Ovary (tissue), 7 donors: ENCODE measurements at regions not wholly inside any gene's neighbourhood (a gene's known extent, or its start where the extent isn't known, plus 50 kb on each side); places are given as distances from the start of the nearest gene placed in this dataset.

Source experiments
- DNase-seq, 5 donors: peaks; one replicate each; pipeline ENCODE4 v3.0.0-alpha.2; 2019 to 2020
- H3K27ac ChIP-seq, 2 donors: fragments of 200-600 bp; one replicate each; pipeline versions ENCODE4 v1.5.1 to v1.8.0; 2019 to 2022
- H3K27me3 ChIP-seq: fragments of 200-600 bp; one replicate; pipeline ENCODE4 v1.8.0; 2022
- H3K36me3 ChIP-seq: fragments of 200-600 bp; sonication (generic); one replicate; pipeline ENCODE4 v1.5.1; 2019
- H3K4me1 ChIP-seq: one replicate; pipeline ENCODE4 v1.8.1; 2013; ENCODE audit warnings: mild to moderate bottlenecking, moderate library complexity; ENCODE audit not compliant: insufficient read depth
- H3K4me3 ChIP-seq: fragments of 200-600 bp; sonication (generic); one replicate; pipeline ENCODE4 v1.5.1; 2017
- H3K9me3 ChIP-seq, 2 donors: fragments of 200-600 bp in 1 of 2; sonication (generic) in 1 of 2; one replicate each; pipeline versions ENCODE4 v1.5.1 to v1.8.1; 2013 to 2019; ENCODE audit warnings: mild to moderate bottlenecking in 1 of 2, moderate library complexity in 1 of 2
- EP300 ChIP-seq: sonication (generic); formaldehyde crosslinking; IDR thresholded peaks from one replicate; pipeline ENCODE4 v1.6.1; 2017; ENCODE audit warnings: antibody characterized with exemption
- POLR2A ChIP-seq: fragments of 450-650 bp; IDR thresholded peaks from one replicate; pipeline ENCODE4 v1.6.1; 2017; ENCODE audit warnings: antibody characterized with exemption, mild to moderate bottlenecking, moderate library complexity
- WGBS, 3 donors: extraction: QIAGEN DNeasy Blood & Tissue Kit in 1 of 3; methylation state at CpG; one replicate each; pipeline versions ENCODE4 v1.1.5 to v1.1.7; 2013 to 2017; 5-methylcytosine and 5-hydroxymethylcytosine counted together
- intact Hi-C, 4 donors: fragments of 100-400 bp; cut with DNase I; formaldehyde crosslinking; loops; one replicate each; pipeline versions ENCODE4 v1.11.0 to v1.15.1; 2022 to 2023
- TF ChIP-seq, protein P1 (sequence below), 3 donors: fragments of 450-650 bp in 2 of 3; fragments of 200-600 bp in 1 of 3; IDR thresholded peaks; one replicate each; pipeline versions ENCODE4 v1.5.1 to v1.8.0; 2016 to 2022; ENCODE audit warnings: antibody characterized with exemption in 3 of 3, mild to moderate bottlenecking in 1 of 3
- donor health status: DM: no; HTN: no; CAD: no; lungs with moderate emphysema.
- donor health status: DM: no; HTN: no; CAD: no.
- donor health status: Bipolar disorder and iron deficiency.
- donor health status: DM: no; HTN: no; CAD: no.
- donor health status: DM: yes; HTN: yes; CAD: no.

DNA sequence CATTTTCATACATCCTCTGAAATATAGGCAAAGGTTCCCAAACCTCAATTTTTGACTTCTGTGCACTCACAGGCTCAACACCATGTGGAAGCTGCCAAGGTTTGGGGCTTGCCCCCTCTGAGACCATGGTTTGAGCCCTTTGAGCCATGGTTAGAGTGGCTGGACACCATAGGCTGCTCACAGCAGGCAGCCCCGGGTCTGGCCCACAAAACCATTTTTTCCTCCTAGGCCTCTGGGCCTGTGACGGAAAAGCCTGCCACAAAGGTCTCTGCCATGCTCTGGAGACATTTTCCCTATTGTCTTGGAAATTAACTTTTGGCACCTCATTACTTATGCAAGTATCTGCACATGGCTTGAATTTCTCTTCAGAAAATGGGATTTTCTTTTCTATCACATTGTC, 1113.2 kb upstream of the ATXN7L3B start:
- H3K36me3 ChIP-seq = no peaks in the 10 kb centered on the region
- H3K27ac ChIP-seq = no peak overlapping the region
- H3K4me3 ChIP-seq = no peak overlapping the region
- 38 to 74% (median 61%) methylated on average over 2 of the region's 2 CpGs for WGBS, 3 donors
- intact Hi-C loops = no loop called here
- DNase-seq = no peak
- no peaks in the 10 kb centered on the region for H3K27me3 ChIP-seq
- H3K9me3 ChIP-seq = no peaks in the 10 kb centered on the region
- H3K4me1 ChIP-seq = no peaks in the 10 kb centered on the region
- TF ChIP-seq EP300 (no peak), POLR2A (no peak)
- TF ChIP-seq, protein P1, sequence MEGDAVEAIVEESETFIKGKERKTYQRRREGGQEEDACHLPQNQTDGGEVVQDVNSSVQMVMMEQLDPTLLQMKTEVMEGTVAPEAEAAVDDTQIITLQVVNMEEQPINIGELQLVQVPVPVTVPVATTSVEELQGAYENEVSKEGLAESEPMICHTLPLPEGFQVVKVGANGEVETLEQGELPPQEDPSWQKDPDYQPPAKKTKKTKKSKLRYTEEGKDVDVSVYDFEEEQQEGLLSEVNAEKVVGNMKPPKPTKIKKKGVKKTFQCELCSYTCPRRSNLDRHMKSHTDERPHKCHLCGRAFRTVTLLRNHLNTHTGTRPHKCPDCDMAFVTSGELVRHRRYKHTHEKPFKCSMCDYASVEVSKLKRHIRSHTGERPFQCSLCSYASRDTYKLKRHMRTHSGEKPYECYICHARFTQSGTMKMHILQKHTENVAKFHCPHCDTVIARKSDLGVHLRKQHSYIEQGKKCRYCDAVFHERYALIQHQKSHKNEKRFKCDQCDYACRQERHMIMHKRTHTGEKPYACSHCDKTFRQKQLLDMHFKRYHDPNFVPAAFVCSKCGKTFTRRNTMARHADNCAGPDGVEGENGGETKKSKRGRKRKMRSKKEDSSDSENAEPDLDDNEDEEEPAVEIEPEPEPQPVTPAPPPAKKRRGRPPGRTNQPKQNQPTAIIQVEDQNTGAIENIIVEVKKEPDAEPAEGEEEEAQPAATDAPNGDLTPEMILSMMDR (IDR thresholded peaks at IDR 0.05) = no peak

DNA sequence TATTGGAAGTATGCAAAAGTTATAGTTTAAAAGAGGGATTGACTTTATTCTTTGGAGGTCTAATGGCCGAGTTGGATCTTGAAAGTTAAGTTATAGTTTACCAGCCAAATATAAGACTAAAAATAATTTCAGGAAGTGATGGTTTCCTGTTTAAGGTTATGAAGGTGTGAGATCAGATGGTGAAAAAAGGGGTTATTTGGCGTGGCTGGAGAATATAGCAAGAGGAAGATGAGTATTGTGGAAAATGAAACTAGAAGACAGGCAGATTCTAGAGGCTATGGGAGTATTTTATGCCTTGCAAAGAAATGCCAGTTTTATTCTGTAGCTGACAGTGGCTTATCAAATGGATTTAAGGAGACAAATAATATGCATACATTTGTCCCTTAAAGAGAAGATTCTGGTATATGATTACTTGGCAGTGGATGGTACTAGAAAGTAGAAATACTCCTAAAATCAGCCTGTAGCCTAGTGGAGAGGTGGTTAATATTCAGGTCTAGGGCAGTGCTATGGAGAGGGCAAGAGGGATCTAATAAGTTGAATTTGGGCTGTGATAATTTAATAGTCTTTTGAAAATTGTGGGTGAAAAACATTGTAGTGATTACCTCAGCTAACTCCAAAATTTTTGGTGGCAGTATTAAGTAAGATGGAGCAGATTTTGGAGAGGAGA, 1091.8 kb upstream of the ATXN7L3B start:
- Histone ChIP-seq H3K27ac (no peak overlapping the region), H3K4me1 (no peaks in the 10 kb centered on the region), H3K27me3 (no peaks in the 10 kb centered on the region), H3K4me3 (no peak overlapping the region), H3K9me3 (no peaks in the 10 kb centered on the region), H3K36me3 (no peaks in the 10 kb centered on the region)
- TF ChIP-seq EP300 (no peak), POLR2A (no peak)
- TF ChIP-seq, protein P1 (IDR thresholded peaks at IDR 0.05) = no peak
- DNase-seq = no peak
- intact Hi-C loops = no loop called here
- WGBS, 3 donors = 66 to 76% (median 75%) methylated on average over 2 of the region's 2 CpGs

DNA sequence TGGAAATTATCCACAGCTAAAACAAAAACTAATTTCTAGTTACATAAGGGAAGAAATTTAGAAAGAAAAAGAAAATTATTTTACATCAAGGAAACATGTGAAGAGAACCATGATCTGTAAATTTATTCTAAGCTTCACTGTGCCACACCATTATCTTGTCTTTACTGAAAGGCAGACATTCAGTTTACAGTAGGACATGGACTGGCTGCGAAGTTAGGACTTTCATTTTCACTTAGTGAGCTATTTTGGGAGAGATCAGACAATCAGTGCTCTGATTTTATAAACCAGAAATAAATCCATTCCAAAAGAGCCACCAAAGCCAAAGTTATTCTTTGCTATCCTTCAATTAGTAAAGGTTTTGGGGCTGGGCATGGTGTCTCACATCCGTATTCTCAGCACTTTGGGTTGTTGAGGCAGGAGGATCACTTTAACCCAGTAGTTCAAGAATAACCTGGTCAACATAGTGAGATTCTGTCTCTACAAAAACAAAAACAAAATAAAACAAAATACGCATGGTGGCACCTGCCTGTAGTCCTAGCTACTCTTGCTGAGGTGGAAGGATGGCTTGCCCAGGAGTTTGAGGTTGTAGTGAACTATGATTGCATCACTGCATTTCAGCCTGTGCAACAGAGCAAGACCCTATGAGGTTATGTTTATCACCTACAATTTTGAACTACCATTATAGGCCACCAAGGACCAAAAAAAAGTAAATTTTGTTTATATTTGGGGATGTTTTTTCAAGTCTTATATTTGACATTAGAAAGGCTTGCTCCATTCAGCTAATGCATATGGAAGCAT, 1084.8 kb upstream of the ATXN7L3B start:
- WGBS, 3 donors = 75 to 78% (median 78%) methylated on average over 3 of the region's 3 CpGs
- intact Hi-C loops = no loop called here
- TF ChIP-seq, protein P1 (IDR thresholded peaks at IDR 0.05) = no peak
- TF ChIP-seq EP300 = no peak
- TF ChIP-seq POLR2A = no peak
- H3K36me3 ChIP-seq = no peaks in the 10 kb centered on the region
- no peaks in the 10 kb centered on the region for H3K4me1 ChIP-seq
- DNase-seq = no peak
- no peaks in the 10 kb centered on the region for H3K27me3 ChIP-seq
- H3K4me3 ChIP-seq = no peak overlapping the region
- no peaks in the 10 kb centered on the region for H3K9me3 ChIP-seq
- H3K27ac ChIP-seq = no peak overlapping the region

DNA sequence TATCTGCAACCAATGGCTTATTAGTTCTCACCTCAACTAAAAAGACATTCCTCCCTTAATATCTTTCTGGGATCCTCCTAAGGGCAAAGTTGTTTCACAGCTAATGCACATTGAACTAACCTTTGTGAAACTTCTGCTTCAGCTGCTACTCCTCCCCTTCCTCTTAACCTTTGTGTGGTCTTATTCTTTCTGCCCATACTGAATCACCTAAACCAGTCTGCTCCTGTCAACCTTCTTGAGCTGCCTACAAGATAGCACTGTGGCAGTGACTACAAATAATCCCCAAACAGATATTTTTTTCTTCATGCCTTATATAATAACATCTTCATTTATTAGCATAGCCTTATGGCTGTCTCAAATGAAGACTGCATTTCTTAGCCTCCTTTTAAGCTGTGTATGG, 1077.4 kb upstream of the ATXN7L3B start:
- Histone ChIP-seq H3K36me3 (no peaks in the 10 kb centered on the region), H3K27me3 (no peaks in the 10 kb centered on the region), H3K27ac (no peak overlapping the region), H3K4me3 (no peak overlapping the region), H3K9me3 (no peaks in the 10 kb centered on the region), H3K4me1 (no peaks in the 10 kb centered on the region)
- intact Hi-C loops = no loop called here
- TF ChIP-seq, protein P1 (IDR thresholded peaks at IDR 0.05) = no peak
- TF ChIP-seq POLR2A (no peak), EP300 (no peak)
- DNase-seq = no peak
